Fibroblast of skin of left biceps (primary cell): ENCODE measurements at regions not wholly inside any gene's neighbourhood (a gene's known extent, or its start where the extent isn't known, plus 50 kb on each side); places are given as distances from the start of the nearest gene placed in this dataset.

Experiments used
- DNase-seq, 2 experiments: peaks; one replicate each; pipeline ENCODE4 v3.0.0-alpha.2; 2013; ENCODE audit warnings: low read depth in 2 of 2

- DNase-seq, result no peak
Measured at GRCh38 chr3:19093084-19093483, 55.2 kb upstream of the KCNH8 start.

DNA sequence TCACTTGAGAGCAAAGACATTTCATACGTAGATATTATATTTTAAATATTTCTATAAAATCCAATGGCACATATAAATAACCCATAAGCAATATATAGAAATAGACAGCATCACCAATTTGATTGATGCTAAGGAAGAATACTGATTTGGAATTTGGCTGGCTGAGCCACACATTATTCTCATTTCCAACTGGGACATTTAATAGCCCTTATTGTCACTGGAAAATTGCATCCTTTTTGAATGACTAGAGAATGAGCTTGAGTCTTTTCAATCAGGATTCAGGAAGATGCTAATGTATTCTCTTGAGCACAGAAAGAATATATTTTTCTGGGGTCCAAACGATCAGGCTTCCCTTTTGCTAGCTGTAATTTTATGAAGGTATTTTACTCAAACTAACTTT is 70.9 kb upstream of the KCNH8 start:
- DNase-seq, result no peak

GRCh38 chr3:19075037-19075436 is 73.3 kb upstream of the KCNH8 start:
- no peak for DNase-seq

DNA sequence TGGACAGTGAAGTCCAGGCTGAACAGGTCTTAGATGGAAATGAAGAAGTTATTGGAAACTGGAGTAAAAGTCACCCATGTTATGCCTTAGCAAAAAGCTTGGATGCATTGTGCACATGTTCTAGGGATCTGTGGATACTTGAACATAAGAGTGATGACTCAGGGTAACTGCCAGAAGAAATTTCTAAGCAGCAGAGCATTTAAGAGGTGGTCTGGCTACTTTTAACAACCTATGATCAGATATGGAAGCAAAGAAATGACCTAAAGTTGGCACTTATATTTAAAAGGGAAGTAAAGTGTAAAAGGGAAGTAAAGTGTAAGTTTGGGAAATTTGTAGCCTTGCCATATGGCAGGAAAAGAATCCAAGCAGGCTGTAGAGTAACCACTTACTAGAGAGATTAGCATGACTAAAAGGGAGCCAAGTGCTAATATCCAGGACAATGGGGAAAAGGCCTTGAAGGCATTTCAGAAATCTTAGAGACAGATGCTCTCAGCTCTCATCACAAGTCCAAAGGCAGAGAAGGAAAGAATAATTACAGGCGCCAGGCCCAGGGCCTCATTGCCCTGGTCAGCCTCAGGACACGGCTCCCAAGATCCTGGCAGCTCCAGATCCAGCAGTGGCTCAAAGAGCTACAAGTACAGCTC is 73.9 kb upstream of the KCNH8 start:
- no peak for DNase-seq

- DNase-seq, result no peak
Measured at GRCh38 chr3:19073341-19074105, 74.8 kb upstream of the KCNH8 start.

- DNase-seq, result no peak
Measured at GRCh38 chr3:19070325-19070724, 78.0 kb upstream of the KCNH8 start.

DNA sequence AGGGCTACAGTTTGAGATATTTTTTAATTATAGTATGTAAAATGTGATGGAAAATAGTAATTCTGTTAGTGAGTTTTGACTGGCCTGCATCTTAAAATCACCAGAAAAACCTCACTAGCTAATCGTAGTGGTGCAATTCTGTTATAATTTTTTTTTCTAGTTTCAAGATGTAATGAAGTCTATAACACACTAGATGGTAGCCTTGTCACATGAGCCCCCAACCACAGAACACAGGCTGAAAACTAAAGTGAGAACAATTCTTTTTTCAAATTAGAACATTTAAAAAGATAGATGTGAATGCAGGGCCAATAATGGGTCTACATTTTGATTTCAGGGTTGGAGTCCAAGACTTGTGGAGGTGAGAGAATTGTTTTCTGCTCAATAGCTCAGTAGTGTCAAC is 83.3 kb upstream of the KCNH8 start:
- DNase-seq, result no peak

GRCh38 chr3:19063936-19064335 is 84.4 kb upstream of the KCNH8 start:
- DNase-seq, result no peak

DNA sequence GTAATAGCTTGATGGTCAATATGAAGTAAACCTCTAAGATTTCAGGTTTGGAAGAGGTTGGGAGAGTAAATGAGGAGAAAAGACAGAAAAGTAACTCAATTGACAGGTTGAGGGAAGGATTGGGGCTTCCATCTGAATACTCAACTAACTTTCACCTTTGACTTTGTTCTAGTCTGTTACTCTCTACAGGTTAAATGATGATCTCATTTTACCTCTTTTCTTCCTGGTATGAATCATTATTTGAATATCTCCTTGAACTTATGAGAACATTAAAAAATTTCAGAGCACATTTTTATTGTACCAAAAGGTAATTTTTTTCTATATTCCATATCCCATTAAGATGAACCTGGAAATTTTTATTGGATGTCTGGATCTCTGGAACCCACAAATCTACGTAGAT is 87.9 kb upstream of the KCNH8 start:
- DNase-seq, result no peak

GRCh38 chr3:19052874-19053273 is 95.4 kb upstream of the KCNH8 start:
- no peak for DNase-seq

DNA sequence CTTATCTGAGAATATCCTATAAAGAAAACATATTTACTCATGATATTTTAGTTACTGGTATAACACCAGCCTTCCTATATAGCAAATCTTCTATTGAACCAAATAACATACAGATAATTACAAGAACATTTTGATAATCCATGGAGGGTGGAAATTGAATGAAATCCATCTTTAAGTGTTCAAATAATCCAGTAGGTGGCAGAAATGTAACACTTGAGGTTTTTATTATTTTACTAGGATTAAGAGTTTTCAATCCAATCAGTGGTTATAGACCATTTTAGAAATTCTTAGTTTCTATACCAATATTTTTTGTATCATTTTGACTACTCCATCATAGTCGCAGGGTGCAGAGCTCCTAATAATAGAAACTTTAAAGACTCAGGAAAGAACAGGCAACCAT is 101.9 kb upstream of the KCNH8 start:
- no peak for DNase-seq

- DNase-seq, result no peak
Measured at GRCh38 chr3:19030522-19030839, 117.8 kb upstream of the KCNH8 start.

DNA sequence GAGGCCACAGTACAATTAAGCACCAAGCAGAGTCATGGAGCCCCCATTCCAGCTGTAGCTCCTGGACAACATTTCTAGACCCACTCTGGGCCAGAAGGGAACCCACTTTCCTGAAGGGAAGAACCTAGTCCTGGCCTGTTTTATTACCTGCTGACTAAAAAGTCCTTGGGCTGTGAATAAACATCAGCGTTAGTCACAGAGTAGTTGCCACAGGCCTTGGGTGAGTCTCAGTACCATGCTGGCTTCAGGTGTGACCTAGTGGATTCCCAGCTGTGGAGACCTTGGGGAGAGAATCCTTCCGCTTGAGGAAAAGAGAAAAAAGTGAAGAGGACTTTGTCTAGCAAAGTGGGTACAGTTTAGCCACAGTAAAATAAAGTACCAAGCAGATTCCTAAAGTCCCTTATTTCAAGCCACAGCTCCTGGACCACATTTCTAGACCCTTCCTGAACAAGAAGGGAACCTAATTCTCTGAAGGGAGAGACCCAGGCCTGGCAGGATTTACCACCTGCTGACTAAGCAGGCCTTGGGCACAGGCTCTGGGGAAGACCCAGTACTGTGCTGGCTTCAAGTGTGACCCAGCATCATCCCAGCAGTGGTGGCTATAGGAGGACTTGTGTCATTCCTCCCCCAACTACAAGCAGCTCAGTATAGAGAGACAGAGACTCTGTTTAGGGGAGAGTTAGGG is 118.3 kb upstream of the KCNH8 start:
- no peak for DNase-seq

DNA sequence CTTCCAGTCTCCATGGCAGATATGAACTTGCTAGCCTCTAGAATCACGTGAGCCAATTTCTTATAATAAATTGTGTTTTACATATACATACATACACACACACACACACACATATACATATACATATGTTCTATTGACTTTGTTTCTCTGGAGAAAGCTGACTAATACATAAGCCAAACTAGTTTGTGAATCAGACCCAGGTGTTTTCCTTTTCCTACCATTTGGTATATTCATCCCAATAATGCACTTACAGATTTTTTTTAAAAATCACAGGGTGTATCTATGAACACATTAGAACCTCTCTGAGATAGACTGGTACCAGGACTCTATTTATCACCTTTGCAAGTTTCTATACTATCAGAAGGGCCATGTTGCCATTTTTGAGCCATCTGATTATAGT is 122.9 kb upstream of the KCNH8 start:
- DNase-seq, result no peak

DNA sequence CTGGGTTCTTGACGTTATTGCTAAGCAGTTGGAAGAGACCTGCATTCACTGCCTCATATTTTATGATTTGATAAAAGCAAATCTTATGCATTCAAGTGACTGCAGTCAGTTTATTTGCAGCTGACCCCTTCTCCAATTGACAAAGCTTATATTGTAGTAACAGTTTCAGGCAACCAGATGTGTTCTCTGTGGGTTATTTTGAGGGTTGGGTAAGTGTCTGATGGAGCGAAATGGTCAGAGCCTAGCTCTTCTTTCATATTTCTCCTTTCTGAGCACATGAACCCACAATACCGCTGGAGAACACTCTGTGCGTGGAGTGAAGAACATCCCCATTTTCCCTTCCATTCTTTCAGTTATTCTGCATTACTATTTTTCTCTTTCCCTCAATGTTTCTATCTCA is 125.8 kb upstream of the KCNH8 start:
- no peak for DNase-seq

- DNase-seq, result no peak
Measured at GRCh38 chr3:19016851-19017250, 131.5 kb upstream of the KCNH8 start.

DNA sequence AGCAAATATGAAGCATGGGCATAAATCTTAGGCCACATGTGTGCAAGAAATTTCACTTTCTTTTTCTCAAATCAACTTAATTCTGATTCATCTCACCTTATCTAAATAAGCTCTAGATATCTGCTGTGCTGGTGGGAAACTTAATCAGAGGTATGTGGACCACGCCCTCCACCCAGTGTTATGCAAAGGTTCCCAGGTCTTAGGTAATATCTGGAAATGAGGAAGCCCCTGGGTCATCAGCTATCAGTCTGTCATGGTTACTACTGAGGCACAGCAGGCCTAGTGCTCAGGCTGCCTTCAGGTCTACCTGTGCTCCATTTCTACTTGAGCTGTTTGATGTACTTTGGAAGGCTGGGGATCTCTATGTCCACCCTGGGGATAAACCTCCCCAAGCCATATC is 134.4 kb upstream of the KCNH8 start:
- no peak for DNase-seq

- no peak for DNase-seq
Measured at GRCh38 chr3:19012846-19013245, 135.5 kb upstream of the KCNH8 start.

GRCh38 chr3:19002606-19003005 is 145.7 kb upstream of the KCNH8 start:
- no peak for DNase-seq

DNA sequence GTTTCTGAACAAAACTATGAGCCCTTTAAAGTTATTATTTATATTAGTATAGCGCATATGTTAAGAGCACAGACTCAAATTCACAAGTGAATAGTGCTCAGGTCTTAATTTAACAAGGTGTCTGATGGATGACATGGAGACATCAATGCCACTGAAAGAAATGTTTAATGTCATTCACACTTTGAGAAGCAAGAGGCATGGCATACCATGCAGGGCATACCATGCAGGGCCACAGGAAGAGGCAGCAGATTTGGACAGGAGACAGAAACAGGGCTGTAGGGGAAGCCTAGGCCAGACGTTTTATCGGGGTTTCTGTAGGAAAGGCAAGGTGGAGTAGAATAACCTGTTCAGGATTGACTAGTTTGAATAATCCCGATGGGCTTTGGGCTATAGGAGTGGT is 150.2 kb upstream of the KCNH8 start:
- no peak for DNase-seq

- no peak for DNase-seq
Measured at GRCh38 chr3:18992709-18993108, 155.6 kb upstream of the KCNH8 start.

GRCh38 chr3:18989237-18989795 is 159.0 kb upstream of the KCNH8 start:
- no peak for DNase-seq
